HCT116 (cell line): ENCODE measurements at regions not wholly inside any gene's neighbourhood (a gene's known extent, or its start where the extent isn't known, plus 50 kb on each side); places are given as distances from the start of the nearest gene placed in this dataset.

ENCODE experiments used
- ATAC-seq: fragments of 200-7000 bp; cut with Tn5 transposase; 2 replicates; pipeline ENCODE4 v1.9.1; 2020; ENCODE audit warnings: mild to moderate bottlenecking, moderate library complexity
- BruUV-seq: library from RNA; stranded (reverse); fragments of 400-500 nt; replicated peaks from 2 replicates; lab custom pipeline; 2021; lab: Mats Ljungman, UMichigan
- CTCF ChIA-PET: fragments of 300-600 bp; sonication (Branson Sonifier 250); formaldehyde crosslinking; loops from one replicate; lab custom pipeline; 2021; ENCODE audit warnings: antibody characterized with exemption; lab: Charles Lee
- POLR2A ChIA-PET: fragments of 300-600, 350-600 bp; sonication (Branson Sonifier 250); formaldehyde crosslinking; loops from one replicate; lab custom pipeline; 2021; ENCODE audit warnings: antibody characterized with exemption; lab: Charles Lee
- RAD21 ChIA-PET, 2 experiments: fragments of 300-600 bp; sonication (Branson Sonifier 250); formaldehyde crosslinking; loops; one replicate each; lab custom pipeline; 2023; ENCODE audit warnings: low total read pairs in 2 of 2; ENCODE audit not compliant: uncharacterized antibody in 2 of 2, unreplicated experiment in 2 of 2, low non-redundant PET in 1 of 2; lab: Charles Lee
- DNase-seq: peaks from one replicate; pipeline ENCODE4 v3.0.0-alpha.2; 2010; ENCODE audit warnings: low read depth, low spot score
- H2AFZ ChIP-seq: fragments of 200-600 bp; shearing (Covaris generic), sonication (generic); 2 replicates; pipeline ENCODE4 v1.6.1; 2017; ENCODE audit warnings: low read depth, mixed run types, mixed read lengths, antibody characterized with exemption, low read length; ENCODE audit not compliant: poor library complexity, severe bottlenecking
- H3K27ac ChIP-seq: 2 replicates; pipeline ENCODE4 v1.5.1; 2012; ENCODE audit warnings: low read depth, low read length
- H3K27me3 ChIP-seq: fragments of 200-600 bp; sonication (generic); 2 replicates; pipeline ENCODE4 v1.6.1; 2016; ENCODE audit warnings: mixed run types, low read length, mixed read lengths; ENCODE audit not compliant: insufficient read depth
- H3K36me3 ChIP-seq, 2 experiments: fragments of 200-500 bp in 1 of 2; fragments of 200-600 bp in 1 of 2; sonication (Bioruptor generic) in 1 of 2; sonication (generic) in 1 of 2; 2 replicates each; pipeline versions ENCODE4 v1.5.1 to v1.6.1; 2014 to 2016; ENCODE audit warnings: low read length in 2 of 2, inconsistent platforms in 1 of 2, mixed read lengths in 1 of 2, mixed run types in 1 of 2; ENCODE audit not compliant: insufficient read depth in 2 of 2, control insufficient read depth in 1 of 2
- H3K4me1 ChIP-seq, 2 experiments: fragments of 200-600 bp in 1 of 2; sonication (generic) in 1 of 2; 2 replicates each; pipeline versions ENCODE4 v1.5.1 to v1.6.1; 2012 to 2017; ENCODE audit warnings: low read length in 2 of 2, inconsistent platforms in 1 of 2, mild to moderate bottlenecking in 1 of 2, mixed read lengths in 1 of 2, mixed run types in 1 of 2, moderate library complexity in 1 of 2; ENCODE audit not compliant: insufficient read depth in 2 of 2, control insufficient read depth in 1 of 2
- H3K4me2 ChIP-seq: fragments of 200-600 bp; sonication (generic); 2 replicates; pipeline ENCODE4 v1.6.1; 2017; ENCODE audit warnings: mixed run types, low read length, mixed read lengths
- H3K4me3 ChIP-seq, 2 experiments: fragments of 200-600 bp in 1 of 2; sonication (generic) in 1 of 2; replicated peaks in 1 of 2; 2 replicates each; pipeline ENCODE4 v1.5.1; 2011 to 2016; ENCODE audit warnings: low read length in 2 of 2, control low read depth in 1 of 2, low read depth in 1 of 2, mild to moderate bottlenecking in 1 of 2, mixed read lengths in 1 of 2, mixed run types in 1 of 2
- H3K79me2 ChIP-seq: fragments of 200-600 bp; sonication (generic); 2 replicates; pipeline ENCODE4 v1.6.1; 2017; ENCODE audit warnings: mild to moderate bottlenecking, mixed run types, low read length, moderate library complexity, mixed read lengths; ENCODE audit not compliant: insufficient read depth
- H3K9ac ChIP-seq: fragments of 200-600 bp; sonication (generic); 2 replicates; pipeline ENCODE4 v1.6.1; 2016; ENCODE audit warnings: low read length, mixed read lengths
- H3K9me2 ChIP-seq: fragments of 200-600 bp; sonication (generic), shearing (Covaris generic); 2 replicates; pipeline ENCODE4 v1.6.1; 2017; ENCODE audit warnings: mixed run types, mild to moderate bottlenecking, moderate library complexity; ENCODE audit not compliant: insufficient read depth
- H3K9me3 ChIP-seq, 2 experiments: fragments of 200-500 bp in 1 of 2; fragments of 200-600 bp in 1 of 2; sonication (Bioruptor generic) in 1 of 2; sonication (generic) in 1 of 2; 2 replicates each; pipeline ENCODE4 v1.6.1; 2014 to 2017; ENCODE audit warnings: low read length in 2 of 2, mixed read lengths in 2 of 2, inconsistent platforms in 1 of 2, low read depth in 1 of 2, mild to moderate bottlenecking in 1 of 2, mixed run types in 1 of 2, moderate library complexity in 1 of 2; ENCODE audit not compliant: control insufficient read depth in 1 of 2, insufficient read depth in 1 of 2
- H4K20me1 ChIP-seq: fragments of 200-600 bp; sonication (generic), shearing (Covaris generic); 2 replicates; pipeline ENCODE4 v1.6.1; 2017; ENCODE audit warnings: mixed run types, mild to moderate bottlenecking, moderate library complexity; ENCODE audit not compliant: insufficient read depth
- CBX3 ChIP-seq: IDR thresholded peaks from 2 replicates; pipeline ENCODE4 v1.6.1; 2012; ENCODE audit warnings: low read depth
- CEBPB ChIP-seq: IDR thresholded peaks from 2 replicates; pipeline ENCODE4 v1.6.1; 2012; ENCODE audit warnings: low read depth
- EGR1 ChIP-seq: IDR thresholded peaks from 2 replicates; pipeline ENCODE4 v1.6.1; 2012; ENCODE audit warnings: low read depth
- ELF1 ChIP-seq: IDR thresholded peaks from 2 replicates; pipeline ENCODE4 v1.6.1; 2012; ENCODE audit warnings: low read depth, borderline replicate concordance
- EZH2 ChIP-seq: fragments of 200-600 bp; sonication (generic); IDR thresholded peaks from 2 replicates; pipeline ENCODE4 v1.6.1; 2017; ENCODE audit warnings: antibody characterized with exemption, mixed run types
- EZH2phosphoT487 ChIP-seq: fragments of 200-600 bp; IDR thresholded peaks from 2 replicates; pipeline ENCODE4 v1.6.1; 2018; ENCODE audit warnings: antibody characterized with exemption, borderline replicate concordance
- FOSL1 ChIP-seq: IDR thresholded peaks from 2 replicates; pipeline ENCODE4 v1.6.1; 2012; ENCODE audit warnings: low read depth
- MAX ChIP-seq: IDR thresholded peaks from 2 replicates; pipeline ENCODE4 v1.6.1; 2012
- RAD21 ChIP-seq: IDR thresholded peaks from 2 replicates; pipeline ENCODE4 v1.6.1; 2012; ENCODE audit warnings: low read depth, mild to moderate bottlenecking
- SIN3A ChIP-seq: IDR thresholded peaks from 2 replicates; pipeline ENCODE4 v1.6.1; 2012; ENCODE audit warnings: low read depth
- SP1 ChIP-seq: IDR thresholded peaks from 2 replicates; pipeline ENCODE4 v1.6.1; 2012; ENCODE audit warnings: low read depth
- SRF ChIP-seq: IDR thresholded peaks from 2 replicates; pipeline ENCODE4 v1.6.1; 2012; ENCODE audit warnings: low read depth
- TCF7L2 ChIP-seq: IDR thresholded peaks from 2 replicates; pipeline ENCODE4 v1.7.0; 2011; ENCODE audit warnings: borderline replicate concordance, inconsistent platforms; ENCODE audit not compliant: insufficient read depth, insufficient read length; ENCODE audit errors: extremely low read depth
- ZFX ChIP-seq: fragments of 450-650 bp; IDR thresholded peaks from 2 replicates; pipeline ENCODE4 v1.6.1; 2017
- intact Hi-C: fragments of 100-400 bp; cut with micrococcal nuclease; formaldehyde crosslinking; loops from 2 replicates; pipeline ENCODE4 v1.10.0; 2022

GRCh38 chr13:111597618-111598017 is 277.2 kb downstream of the TEX29 start:
- DNase-seq = no peak
- Histone ChIP-seq H3K79me2 (no peaks in the 10 kb centered on the region), H4K20me1 (no peaks in the 10 kb centered on the region), H3K27me3 (no peaks in the 10 kb centered on the region), H3K4me1 (no peaks in the 10 kb centered on the region), H2AFZ (no peak overlapping the region), H3K27ac (no peak overlapping the region), H3K4me3 (no peak overlapping the region), H3K9ac (no peak overlapping the region), H3K9me3 (no peaks in the 10 kb centered on the region), H3K36me3 (no peaks in the 10 kb centered on the region), H3K4me2 (no peak overlapping the region), H3K9me2 (no peaks in the 10 kb centered on the region)
- ChIA-PET CTCF (no interaction called here), RAD21 (no interaction called here), POLR2A (interaction anchor here (0.7 kb wide), 1 partner anchor 18 kb away, joined by 3 read pairs; no protein-coding TSS in a partner anchor)
- BruUV-seq = no TSS peak
- intact Hi-C loops = no loop called here
- no peak for ATAC-seq
- TF ChIP-seq FOSL1 = no peak
- TF ChIP-seq ZFX = no peak
- no peak for TF ChIP-seq EZH2phosphoT487
- TF ChIP-seq MAX = no peak
- TF ChIP-seq SIN3A = no peak
- TF ChIP-seq RAD21 = no peak

- Histone ChIP-seq H3K27me3 (no peaks in the 10 kb centered on the region), H3K27ac (no peak overlapping the region), H3K4me1 (no peaks in the 10 kb centered on the region), H3K79me2 (no peaks in the 10 kb centered on the region), H3K9ac (no peak overlapping the region), H3K4me2 (no peak overlapping the region), H3K9me3 (no peaks in the 10 kb centered on the region), H3K9me2 (no peaks in the 10 kb centered on the region), H3K36me3 (no peaks in the 10 kb centered on the region), H4K20me1 (no peaks in the 10 kb centered on the region), H3K4me3 (no peak overlapping the region), H2AFZ (no peak overlapping the region)
- intact Hi-C loops = no loop called here
- ChIA-PET CTCF (no interaction called here), RAD21 (no interaction called here), POLR2A (no interaction called here)
- ATAC-seq (no peak), DNase-seq (no peak)
- BruUV-seq = no TSS peak
- TF ChIP-seq CBX3 = no peak
- no peak for TF ChIP-seq EGR1
- no peak for TF ChIP-seq EZH2phosphoT487
- no peak for TF ChIP-seq SRF
- no peak for TF ChIP-seq SP1
- no peak for TF ChIP-seq CEBPB
- TF ChIP-seq TCF7L2 = no peak
- no peak for TF ChIP-seq RAD21
- no peak for TF ChIP-seq SIN3A
- TF ChIP-seq ELF1 = no peak
- TF ChIP-seq EZH2 = no peak
Measured at GRCh38 chr13:111598747-111599146, 278.3 kb downstream of the TEX29 start.
